Heart left ventricle (tissue), 16 donors: ENCODE measurements at regions not wholly inside any gene's neighbourhood (a gene's known extent, or its start where the extent isn't known, plus 50 kb on each side); places are given as distances from the start of the nearest gene placed in this dataset.

ENCODE experiments used
- ATAC-seq, 4 donors: fragments of 200-7000 bp; cut with Tn5 transposase; one replicate each; pipeline ENCODE4 v1.9.1; 2020 to 2022; ENCODE audit warnings: moderate library complexity in 4 of 4, mild to moderate bottlenecking in 3 of 4, moderate number of reproducible peaks in 1 of 4
- DNase-seq, 5 donors: peaks; one replicate each; pipeline ENCODE4 v3.0.0-alpha.2; 2020
- H3K27ac ChIP-seq, 12 donors: fragments of 200-600 bp; sonication (generic) in 4 of 12; one replicate each; pipeline versions ENCODE4 v1.5.0 to v1.8.0; 2016 to 2022; ENCODE audit warnings: mild to moderate bottlenecking in 2 of 12
- H3K27me3 ChIP-seq, 9 donors: fragments of 200-600 bp; sonication (generic) in 2 of 9; one replicate each; pipeline versions ENCODE4 v1.5.1 to v1.8.0; 2016 to 2022; ENCODE audit warnings: mild to moderate bottlenecking in 3 of 9
- H3K36me3 ChIP-seq, 9 donors: fragments of 200-600 bp; sonication (generic) in 2 of 9; one replicate each; pipeline versions ENCODE4 v1.5.0 to v1.8.0; 2018 to 2022; ENCODE audit warnings: mild to moderate bottlenecking in 2 of 9
- H3K4me1 ChIP-seq, 12 donors: fragments of 200-600 bp; sonication (generic) in 4 of 12; one replicate each; pipeline versions ENCODE4 v1.5.0 to v1.8.0; 2016 to 2022; ENCODE audit warnings: mild to moderate bottlenecking in 3 of 12
- H3K4me3 ChIP-seq, 12 donors: fragments of 200-600 bp; sonication (generic) in 4 of 12; one replicate each; pipeline versions ENCODE4 v1.5.0 to v1.8.0; 2017 to 2022; ENCODE audit warnings: mild to moderate bottlenecking in 9 of 12, moderate library complexity in 4 of 12
- H3K9me3 ChIP-seq, 12 donors: fragments of 200-600 bp; sonication (generic) in 4 of 12; one replicate each; pipeline versions ENCODE4 v1.5.0 to v1.8.0; 2016 to 2022; ENCODE audit warnings: mild to moderate bottlenecking in 1 of 12
- POLR2A ChIP-seq, 2 donors: fragments of 450-650 bp; IDR thresholded peaks; one replicate each; pipeline ENCODE4 v1.6.1; 2017; ENCODE audit warnings: antibody characterized with exemption in 2 of 2, mild to moderate bottlenecking in 2 of 2, moderate library complexity in 2 of 2
- WGBS, 4 donors: extraction: QIAGEN DNeasy Blood & Tissue Kit in 2 of 4; methylation state at CpG; one replicate each; pipeline versions ENCODE4 v1.1.5 to v1.1.7; 2013 to 2018; 5-methylcytosine and 5-hydroxymethylcytosine counted together
- intact Hi-C, 10 donors: fragments of 100-400 bp; cut with DNase I; formaldehyde crosslinking; loops; one replicate each; pipeline versions ENCODE4 v1.11.1 to v1.14.2; 2022
- TF ChIP-seq, protein P1 (sequence below), 12 donors: fragments of 200-600 bp; sonication (generic) in 4 of 12; IDR thresholded peaks; one replicate each; pipeline versions ENCODE4 v1.5.0 to v1.8.0; 2018 to 2022; ENCODE audit warnings: antibody characterized with exemption in 12 of 12, mild to moderate bottlenecking in 5 of 12
- donor health status: ischemic (EF 13 %, LVEDD 7.1; RV severe dilation, severe dysfunction).
- donor health status: healthy with polysubstance abuse.
- donor health status: DM: no; HTN: yes; CAD: no.
- donor health status: DM: no; HTN: no; CAD: no.
- donor health status: ischemic (EF 25% LVEDD 6.9; RV normal size, moderate dysfunction).
- donor health status: ischemic (EF 25% LVEDD 5.7; RV mildly dilated, moderate dysfunction).
- donor health status: healthy.
- donor health status: DM: yes; HTN: yes; CAD: no.
- donor health status: ischemic (EF 35%, LVEDD 5.7; RV mildly dilated, moderate dysfunction).
- donor health status: nonischemic (EF 11% LVEDD 7.7; RV severe dilation, severe dysfunction).
- donor health status: DM: yes; HTN: yes; CAD: no.
- donor health status: PGD.
- donor health status: ischemic (EF 29% LVEDD 5.4; RV normal size, mild dysfunction).
- donor health status: nonischemic (EF 23%, LVEDD 6.1; RV moderate dilation, normal function).

- DNase-seq (no peak), ATAC-seq (no peak)
- Histone ChIP-seq H3K27ac (no peak overlapping the region), H3K4me1 (no peaks in the 10 kb centered on the region), H3K4me3 (no peak overlapping the region), H3K36me3 (no peaks in the 10 kb centered on the region), H3K27me3 (no peaks in the 10 kb centered on the region), H3K9me3 (no peaks in the 10 kb centered on the region)
- 65 to 75% (median 67%) methylated on average over 4 of the region's 4 CpGs for WGBS, 4 donors
- no peak for TF ChIP-seq POLR2A (IDR thresholded peaks at IDR 0.05)
- TF ChIP-seq, protein P1, sequence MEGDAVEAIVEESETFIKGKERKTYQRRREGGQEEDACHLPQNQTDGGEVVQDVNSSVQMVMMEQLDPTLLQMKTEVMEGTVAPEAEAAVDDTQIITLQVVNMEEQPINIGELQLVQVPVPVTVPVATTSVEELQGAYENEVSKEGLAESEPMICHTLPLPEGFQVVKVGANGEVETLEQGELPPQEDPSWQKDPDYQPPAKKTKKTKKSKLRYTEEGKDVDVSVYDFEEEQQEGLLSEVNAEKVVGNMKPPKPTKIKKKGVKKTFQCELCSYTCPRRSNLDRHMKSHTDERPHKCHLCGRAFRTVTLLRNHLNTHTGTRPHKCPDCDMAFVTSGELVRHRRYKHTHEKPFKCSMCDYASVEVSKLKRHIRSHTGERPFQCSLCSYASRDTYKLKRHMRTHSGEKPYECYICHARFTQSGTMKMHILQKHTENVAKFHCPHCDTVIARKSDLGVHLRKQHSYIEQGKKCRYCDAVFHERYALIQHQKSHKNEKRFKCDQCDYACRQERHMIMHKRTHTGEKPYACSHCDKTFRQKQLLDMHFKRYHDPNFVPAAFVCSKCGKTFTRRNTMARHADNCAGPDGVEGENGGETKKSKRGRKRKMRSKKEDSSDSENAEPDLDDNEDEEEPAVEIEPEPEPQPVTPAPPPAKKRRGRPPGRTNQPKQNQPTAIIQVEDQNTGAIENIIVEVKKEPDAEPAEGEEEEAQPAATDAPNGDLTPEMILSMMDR (IDR thresholded peaks at IDR 0.05), result no peak
- intact Hi-C loops, result no loop called here
These were observed 359.5 kb upstream of the NPSR1 start for GRCh38 chr7:34298492-34299013.

GRCh38 chr7:34299066-34299465, 359.0 kb upstream of the NPSR1 start:
- ATAC-seq (no peak), DNase-seq (no peak)
- no peak overlapping the region for H3K27ac ChIP-seq
- TF ChIP-seq POLR2A (IDR thresholded peaks at IDR 0.05), result no peak
- TF ChIP-seq, protein P1 (IDR thresholded peaks at IDR 0.05), result no peak
- H3K27me3 ChIP-seq, result no peaks in the 10 kb centered on the region
- H3K4me3 ChIP-seq, result no peak overlapping the region
- H3K4me1 ChIP-seq, result no peaks in the 10 kb centered on the region
- H3K9me3 ChIP-seq, result no peaks in the 10 kb centered on the region
- intact Hi-C loops, result no loop called here
- 83 to 91% (median 88%) methylated on average over 4 of the region's 4 CpGs for WGBS, 4 donors
- no peaks in the 10 kb centered on the region for H3K36me3 ChIP-seq

DNA sequence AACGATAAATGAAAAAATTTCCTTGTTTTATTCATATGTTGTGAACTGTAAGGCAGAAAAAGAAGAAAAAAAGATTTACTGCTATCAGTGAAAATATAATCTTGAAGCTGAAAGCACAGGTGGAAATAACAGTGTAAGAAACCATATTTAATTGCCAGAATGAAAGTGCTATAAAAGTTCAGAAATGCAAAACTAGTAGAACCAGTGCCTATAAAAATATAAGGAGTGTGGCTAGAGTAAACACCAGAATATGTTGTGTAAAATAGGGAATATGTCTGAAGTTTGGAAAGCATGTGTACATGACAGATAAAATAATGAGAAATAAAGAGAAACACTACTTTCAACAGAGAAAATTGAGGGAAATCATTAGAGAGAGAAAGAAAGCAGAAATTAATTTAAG, 350.5 kb upstream of the NPSR1 start:
- no peaks in the 10 kb centered on the region for H3K4me1 ChIP-seq
- TF ChIP-seq, protein P1 (IDR thresholded peaks at IDR 0.05), result no peak
- no peak for TF ChIP-seq POLR2A (IDR thresholded peaks at IDR 0.05)
- ATAC-seq (no peak), DNase-seq (no peak)
- intact Hi-C loops, result no loop called here
- no peaks in the 10 kb centered on the region for H3K36me3 ChIP-seq
- peaks cover 0 to 11% (median 2%) of the 10 kb centered on the region in 12 donors for H3K9me3 ChIP-seq
- WGBS, 4 donors, result 72 to 89% (median 79%) methylated on average over 1 of the region's 1 CpG
- H3K27me3 ChIP-seq, result no peaks in the 10 kb centered on the region
- H3K27ac ChIP-seq, result no peak overlapping the region
- no peak overlapping the region for H3K4me3 ChIP-seq

GRCh38 chr7:34308595-34308994, 349.4 kb upstream of the NPSR1 start:
- peaks cover 0 to 21% (median 8%) of the 10 kb centered on the region in 12 donors for H3K9me3 ChIP-seq
- ATAC-seq, result no peak
- intact Hi-C loops, result no loop called here
- H3K4me3 ChIP-seq, result no peak overlapping the region
- TF ChIP-seq, protein P1 (IDR thresholded peaks at IDR 0.05), result no peak
- no peak for TF ChIP-seq POLR2A (IDR thresholded peaks at IDR 0.05)
- no peak overlapping the region for H3K27ac ChIP-seq
- 87 to 92% (median 92%) methylated on average over 8 of the region's 8 CpGs for WGBS, 4 donors
- no peaks in the 10 kb centered on the region for H3K27me3 ChIP-seq
- no peak for DNase-seq
- no peaks in the 10 kb centered on the region for H3K4me1 ChIP-seq
- H3K36me3 ChIP-seq, result no peaks in the 10 kb centered on the region
